ENCODE measurements at regions not wholly inside any gene's neighbourhood (a gene's known extent, or its start where the extent isn't known, plus 50 kb on each side); places are given as distances from the start of the nearest gene placed in this dataset.

DNA sequence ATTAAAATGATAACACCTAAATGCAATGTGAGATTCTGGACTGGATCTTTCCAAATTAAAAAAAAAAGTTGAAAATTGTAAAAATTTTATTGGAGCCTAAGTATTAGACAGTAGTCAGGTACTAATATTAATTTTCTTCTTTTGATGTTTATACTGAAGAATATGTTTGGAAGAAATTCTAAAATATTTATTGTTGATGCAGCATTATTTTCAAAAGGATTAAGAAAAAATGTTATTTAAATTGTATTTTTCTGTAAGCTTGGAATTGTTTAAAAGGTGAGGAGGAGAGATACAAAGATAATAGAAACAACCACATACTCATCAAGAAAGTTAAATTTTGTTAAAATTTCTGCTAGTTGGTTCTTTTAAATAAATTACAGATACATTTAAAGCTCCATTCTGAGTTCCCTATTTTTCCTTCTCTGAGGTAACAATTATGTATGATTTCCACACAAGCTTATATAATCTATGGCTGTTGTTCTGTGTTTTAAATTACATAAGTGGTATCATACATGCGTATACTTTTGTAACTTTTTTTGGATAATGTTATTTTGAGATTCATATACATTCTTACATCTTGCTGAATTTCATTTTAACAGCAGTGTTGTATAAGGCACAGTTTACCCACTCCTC is 180.3 kb upstream of the RGS18 start:
- no peak overlapping the region for H3K4me3 ChIP-seq (ENCODE audit: low read depth, low read length)
- no peak for DNase-seq (ENCODE audit: low read depth)
- TF ChIP-seq POLR2A (IDR thresholded peaks at IDR 0.05; ENCODE audit: extremely low read depth, insufficient read length) (no peak), MAX (IDR thresholded peaks at IDR 0.05; ENCODE audit: low read depth, low read length) (no peak), MYC (IDR thresholded peaks at IDR 0.05; ENCODE audit: low read depth, low read length) (no peak), CTCF (IDR thresholded peaks at IDR 0.05; ENCODE audit: low read depth, low read length) (no peak)

GRCh38 chr1:191984856-191985255 is 173.4 kb upstream of the RGS18 start:
- TF ChIP-seq CTCF (IDR thresholded peaks at IDR 0.05; ENCODE audit: low read depth, low read length) = no peak
- no peak overlapping the region for H3K4me3 ChIP-seq (ENCODE audit: low read depth, low read length)
- no peak for DNase-seq (ENCODE audit: low read depth)

- no peak for TF ChIP-seq CTCF (IDR thresholded peaks at IDR 0.05; ENCODE audit: low read depth, low read length)
- TF ChIP-seq MYC (IDR thresholded peaks at IDR 0.05; ENCODE audit: low read depth, low read length) = no peak
- no peak for TF ChIP-seq POLR2A (IDR thresholded peaks at IDR 0.05; ENCODE audit: extremely low read depth, insufficient read length)
- TF ChIP-seq MAX (IDR thresholded peaks at IDR 0.05; ENCODE audit: low read depth, low read length) = no peak
- H3K4me3 ChIP-seq (ENCODE audit: low read depth, low read length) = no peak overlapping the region
- DNase-seq (ENCODE audit: low read depth) = no peak
Measured at GRCh38 chr1:191992118-191992517, 166.1 kb upstream of the RGS18 start.

GRCh38 chr1:191993549-191993948 is 164.7 kb upstream of the RGS18 start:
- DNase-seq (ENCODE audit: low read depth) = peak; percentile 42
- TF ChIP-seq CTCF (IDR thresholded peaks at IDR 0.05; ENCODE audit: low read depth, low read length) = peak; percentile 12
- no peak for TF ChIP-seq POLR2A (IDR thresholded peaks at IDR 0.05; ENCODE audit: extremely low read depth, insufficient read length)
- no peak overlapping the region for H3K4me3 ChIP-seq (ENCODE audit: low read depth, low read length)

DNA sequence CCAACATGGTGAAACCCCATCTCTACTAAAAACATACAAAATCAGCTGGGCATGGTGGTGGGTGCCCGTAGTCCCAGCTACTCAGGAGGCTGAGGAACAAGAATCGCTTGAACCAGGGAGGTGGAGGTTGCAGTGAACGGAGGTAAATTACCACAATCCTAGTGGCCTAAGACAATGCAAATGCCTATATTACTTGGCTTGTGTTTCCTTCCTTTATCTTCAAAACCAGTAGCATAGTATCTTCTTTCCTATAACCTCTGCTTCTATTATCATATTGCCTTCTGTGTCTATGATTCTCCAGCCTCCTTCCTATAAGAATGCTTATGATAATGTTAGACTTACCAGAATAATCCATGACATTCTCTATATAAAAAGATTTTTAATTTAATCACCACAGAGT is 156.2 kb upstream of the RGS18 start:
- H3K4me3 ChIP-seq (ENCODE audit: low read depth, low read length) = no peak overlapping the region
- no peak for TF ChIP-seq POLR2A (IDR thresholded peaks at IDR 0.05; ENCODE audit: extremely low read depth, insufficient read length)
- no peak for TF ChIP-seq MAX (IDR thresholded peaks at IDR 0.05; ENCODE audit: low read depth, low read length)
- TF ChIP-seq CTCF (IDR thresholded peaks at IDR 0.05; ENCODE audit: low read depth, low read length) = no peak
- no peak for TF ChIP-seq MYC (IDR thresholded peaks at IDR 0.05; ENCODE audit: low read depth, low read length)
- DNase-seq (ENCODE audit: low read depth) = no peak

DNA sequence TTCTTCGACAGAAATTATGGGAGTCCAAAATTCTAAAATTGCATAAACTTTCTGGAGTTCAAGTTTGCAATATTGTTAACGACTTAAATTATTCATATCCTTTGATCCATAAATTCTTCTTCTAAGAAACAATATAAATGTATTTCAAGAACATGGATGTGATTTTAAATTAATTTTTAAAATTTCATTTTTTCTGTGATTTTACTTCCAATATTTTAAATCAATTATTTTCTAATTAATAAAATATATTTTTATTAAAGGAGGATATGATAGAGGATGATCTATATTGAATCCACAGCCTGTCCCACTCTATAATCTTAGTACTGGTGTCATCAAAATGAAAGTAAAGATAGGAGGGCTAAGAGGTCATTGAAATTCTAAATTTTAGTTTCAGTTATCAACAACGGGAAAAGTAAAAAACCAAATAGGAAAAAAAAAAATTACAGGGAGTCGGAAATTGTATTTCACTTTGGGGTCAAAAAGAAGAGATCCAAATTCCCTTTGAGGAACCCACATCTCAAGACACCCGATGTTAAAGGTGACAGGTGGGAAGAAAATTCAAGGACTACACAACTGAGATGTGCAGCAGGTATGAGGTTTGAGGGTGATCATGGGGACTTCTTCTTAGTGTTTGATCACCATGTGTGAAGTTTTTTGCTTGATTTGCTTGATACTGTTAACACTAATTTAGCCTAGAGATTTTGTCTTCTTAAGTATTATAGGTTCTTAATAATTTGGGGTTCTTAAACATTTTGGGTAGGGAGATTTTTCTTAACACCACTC is 154.8 kb upstream of the RGS18 start:
- no peak overlapping the region for H3K4me3 ChIP-seq (ENCODE audit: low read depth, low read length)
- TF ChIP-seq CTCF (IDR thresholded peaks at IDR 0.05; ENCODE audit: low read depth, low read length) (no peak), MAX (IDR thresholded peaks at IDR 0.05; ENCODE audit: low read depth, low read length) (no peak), MYC (IDR thresholded peaks at IDR 0.05; ENCODE audit: low read depth, low read length) (no peak), POLR2A (IDR thresholded peaks at IDR 0.05; ENCODE audit: extremely low read depth, insufficient read length) (no peak)
- DNase-seq (ENCODE audit: low read depth) = no peak

Measured in NB4 (cell line).